Neuron (in vitro differentiated cells): ENCODE measurements at regions not wholly inside any gene's neighbourhood (a gene's known extent, or its start where the extent isn't known, plus 50 kb on each side); places are given as distances from the start of the nearest gene placed in this dataset.
"Not testable (repeated sequence)": the region's sequence is repeated elsewhere in the genome, so short reads cannot be mapped to it uniquely, and the experiment has no call there.

Experiments
- H2AFZ ChIP-seq: one replicate; pipeline ENCODE4 v1.6.1; 2013; ENCODE audit warnings: low read depth, mild to moderate bottlenecking, inconsistent platforms, low read length, moderate library complexity
- H3K27me3 ChIP-seq: one replicate; pipeline ENCODE4 v1.6.1; 2013; ENCODE audit warnings: low read length; ENCODE audit not compliant: insufficient read depth
- H3K36me3 ChIP-seq: one replicate; pipeline ENCODE4 v1.6.1; 2013; ENCODE audit warnings: low read length; ENCODE audit not compliant: insufficient read depth
- H3K4me1 ChIP-seq: one replicate; pipeline ENCODE4 v1.6.1; 2013; ENCODE audit warnings: low read length; ENCODE audit not compliant: insufficient read depth
- H3K4me3 ChIP-seq: 2 replicates; pipeline ENCODE4 v1.5.1; 2013; ENCODE audit warnings: mild to moderate bottlenecking, low read length, moderate library complexity
- H3K9me3 ChIP-seq: one replicate; pipeline ENCODE4 v1.6.1; 2013; ENCODE audit warnings: low read length

GRCh38 chr18:68402784-68403183 lies 312.1 kb downstream of the TMX3 start:
- Histone ChIP-seq H3K36me3 (no peaks in the 10 kb centered on the region), H3K4me1 (no peaks in the 10 kb centered on the region), H3K9me3 (no peaks in the 10 kb centered on the region), H3K4me3 (no peak overlapping the region), H3K27me3 (no peaks in the 10 kb centered on the region), H2AFZ (no peak overlapping the region)

GRCh38 chr18:68400889-68401288 lies 314.0 kb downstream of the TMX3 start:
- no peaks in the 10 kb centered on the region for H3K9me3 ChIP-seq
- no peaks in the 10 kb centered on the region for H3K4me1 ChIP-seq
- no peak overlapping the region for H2AFZ ChIP-seq
- H3K4me3 ChIP-seq = no peak overlapping the region
- no peaks in the 10 kb centered on the region for H3K27me3 ChIP-seq
- no peaks in the 10 kb centered on the region for H3K36me3 ChIP-seq

- H3K4me1 ChIP-seq = no peaks in the 10 kb centered on the region
- no peaks in the 10 kb centered on the region for H3K36me3 ChIP-seq
- no peaks in the 10 kb centered on the region for H3K27me3 ChIP-seq
- no peak overlapping the region for H2AFZ ChIP-seq
- no peak overlapping the region for H3K4me3 ChIP-seq
- peaks cover 3% of the 10 kb centered on the region for H3K9me3 ChIP-seq
Measured at GRCh38 chr18:68399721-68400120, 315.2 kb downstream of the TMX3 start.

DNA sequence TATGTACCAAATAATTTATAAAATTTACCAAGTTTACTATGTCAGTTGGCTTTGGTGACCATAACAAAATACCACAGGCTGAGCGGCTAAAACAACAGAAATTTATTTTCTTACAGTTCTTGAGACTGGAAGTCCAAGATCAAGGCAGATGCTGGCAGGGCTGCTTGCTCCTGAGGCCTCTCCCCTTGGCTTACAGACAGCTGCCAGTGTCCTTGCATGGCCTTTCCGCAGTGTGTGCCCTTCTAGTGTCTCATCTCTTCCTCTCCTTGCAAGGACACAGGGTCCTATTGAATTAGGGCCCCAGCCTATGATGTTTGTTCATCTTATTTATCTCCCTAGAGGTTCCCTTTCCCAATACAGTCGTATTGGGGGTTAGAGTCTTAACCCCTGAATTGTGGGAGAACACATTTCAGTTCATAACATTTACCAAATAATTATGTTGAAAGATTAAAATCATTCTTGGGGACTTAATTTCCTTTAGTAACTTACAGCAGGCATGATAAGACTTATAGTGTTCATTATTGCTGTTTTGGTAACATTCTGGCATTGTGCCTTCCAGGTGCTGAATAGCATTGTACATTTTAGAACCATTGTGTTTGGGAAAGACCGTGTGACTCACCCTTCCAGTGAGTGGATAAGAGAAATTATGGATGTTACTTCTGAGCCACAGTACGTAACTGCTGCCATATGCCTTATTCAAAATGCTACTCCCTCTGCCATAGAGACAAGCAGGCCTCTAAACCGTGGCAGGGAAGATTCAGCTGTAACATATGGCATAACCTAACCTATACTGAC lies 317.5 kb downstream of the TMX3 start:
- peaks cover 4% of the 10 kb centered on the region for H3K9me3 ChIP-seq
- H2AFZ ChIP-seq = no peak overlapping the region
- no peaks in the 10 kb centered on the region for H3K36me3 ChIP-seq
- H3K27me3 ChIP-seq = no peaks in the 10 kb centered on the region
- no peaks in the 10 kb centered on the region for H3K4me1 ChIP-seq
- no peak overlapping the region for H3K4me3 ChIP-seq

DNA sequence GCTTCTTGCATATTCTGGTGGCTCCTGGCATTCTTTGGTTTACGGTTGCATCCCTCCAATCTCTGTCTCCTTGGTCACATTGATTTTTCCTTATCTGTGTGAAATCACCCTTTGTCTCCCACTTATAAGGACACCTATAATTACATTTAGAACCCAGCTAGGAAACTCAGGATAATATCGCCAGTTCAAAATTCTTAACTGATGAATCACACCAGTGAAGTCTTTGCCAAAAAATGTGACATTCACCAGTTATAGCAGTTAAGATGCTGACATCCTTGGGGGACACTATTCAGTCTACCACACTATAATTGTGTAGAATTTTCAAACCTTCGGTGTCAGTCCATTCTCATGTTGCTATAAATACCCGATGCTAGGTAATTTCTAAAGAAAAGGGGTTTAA lies 320.2 kb downstream of the TMX3 start:
- H3K27me3 ChIP-seq = no peaks in the 10 kb centered on the region
- H2AFZ ChIP-seq = no peak overlapping the region
- H3K4me1 ChIP-seq = no peaks in the 10 kb centered on the region
- peaks cover 4% of the 10 kb centered on the region for H3K9me3 ChIP-seq
- no peaks in the 10 kb centered on the region for H3K36me3 ChIP-seq
- no peak overlapping the region for H3K4me3 ChIP-seq

DNA sequence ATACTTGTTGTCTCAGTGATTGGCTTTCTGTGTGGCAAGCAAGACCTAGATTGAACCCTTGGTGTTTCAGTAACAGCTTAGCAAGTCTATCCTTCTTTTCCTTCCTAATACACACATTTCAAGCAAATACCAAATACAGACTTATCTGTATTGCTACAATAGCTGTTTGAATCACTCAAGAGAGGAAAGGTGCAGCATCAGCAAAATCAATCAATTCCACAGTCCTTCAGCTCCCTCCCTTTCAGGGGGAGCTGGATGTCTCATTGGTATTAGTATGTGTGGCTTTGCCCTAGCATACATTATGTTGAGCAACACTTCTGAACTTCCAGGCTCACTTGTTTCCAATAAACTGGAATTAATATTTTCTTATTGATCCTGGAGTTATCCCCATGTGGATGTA lies 323.1 kb downstream of the TMX3 start:
- peaks cover 4% of the 10 kb centered on the region for H3K9me3 ChIP-seq
- no peak overlapping the region for H2AFZ ChIP-seq
- H3K4me3 ChIP-seq = no peak overlapping the region
- no peaks in the 10 kb centered on the region for H3K4me1 ChIP-seq
- no peaks in the 10 kb centered on the region for H3K27me3 ChIP-seq
- H3K36me3 ChIP-seq = no peaks in the 10 kb centered on the region

DNA sequence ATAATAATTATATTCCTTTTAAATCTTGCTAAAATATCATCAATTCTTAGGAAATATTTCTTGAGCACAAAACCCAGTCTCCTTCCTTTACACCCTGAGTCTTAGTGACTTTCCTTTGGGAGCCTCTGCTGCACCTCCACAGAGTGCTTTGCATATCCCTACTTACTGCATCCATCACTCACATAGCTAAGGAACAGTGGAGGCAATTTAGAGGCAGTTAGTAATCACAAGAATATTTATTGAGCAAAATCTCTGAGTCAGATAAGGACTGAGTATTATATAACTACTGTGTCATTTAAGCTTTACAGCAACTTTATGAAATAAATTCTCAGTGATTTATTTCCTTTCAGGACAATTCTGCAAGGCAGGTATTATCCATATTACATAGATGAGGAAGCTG lies 327.7 kb downstream of the TMX3 start:
- no peak overlapping the region for H2AFZ ChIP-seq
- no peaks in the 10 kb centered on the region for H3K4me1 ChIP-seq
- no peaks in the 10 kb centered on the region for H3K9me3 ChIP-seq
- H3K4me3 ChIP-seq = no peak overlapping the region
- no peaks in the 10 kb centered on the region for H3K36me3 ChIP-seq
- no peaks in the 10 kb centered on the region for H3K27me3 ChIP-seq

- not testable (repeated sequence) for H3K4me1 ChIP-seq, H3K9me3 ChIP-seq, H3K27me3 ChIP-seq, H3K4me3 ChIP-seq, H3K36me3 ChIP-seq, H2AFZ ChIP-seq
Measured at GRCh38 chr18:68383979-68384378, 330.9 kb downstream of the TMX3 start.

GRCh38 chr18:68376926-68377325 lies 338.0 kb downstream of the TMX3 start:
- Histone ChIP-seq H3K4me1 (no peaks in the 10 kb centered on the region), H3K4me3 (no peak overlapping the region)

GRCh38 chr18:68362907-68363306 lies 352.0 kb downstream of the TMX3 start:
- H2AFZ ChIP-seq = no peak overlapping the region
- no peak overlapping the region for H3K4me3 ChIP-seq
- H3K4me1 ChIP-seq = no peaks in the 10 kb centered on the region
- H3K36me3 ChIP-seq = no peaks in the 10 kb centered on the region
- no peaks in the 10 kb centered on the region for H3K27me3 ChIP-seq
- H3K9me3 ChIP-seq = no peaks in the 10 kb centered on the region

More at GRCh38 chr18:68376926-68377325, 338.0 kb downstream of the TMX3 start:
- no peaks in the 10 kb centered on the region for H3K36me3 ChIP-seq
- H3K27me3 ChIP-seq = no peaks in the 10 kb centered on the region
- no peaks in the 10 kb centered on the region for H3K9me3 ChIP-seq
- H2AFZ ChIP-seq = no peak overlapping the region

DNA sequence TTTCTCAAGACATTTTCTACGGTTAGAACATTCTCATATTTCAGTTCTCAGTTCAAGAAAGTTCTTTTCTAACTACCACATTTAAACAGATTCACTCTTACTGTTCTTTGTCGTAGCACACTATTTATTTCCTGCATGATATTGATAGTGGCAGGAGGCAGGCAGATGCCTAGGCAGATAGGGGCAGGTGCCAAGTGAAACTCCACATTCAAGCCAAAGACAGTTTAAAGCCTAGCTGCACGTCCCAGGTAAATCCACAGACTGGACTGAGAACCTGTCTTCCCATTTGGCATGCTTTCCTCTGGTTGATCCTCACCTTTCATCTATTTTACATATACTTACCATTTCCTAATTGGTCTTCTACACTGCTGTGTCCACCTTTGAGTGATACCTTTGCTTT lies 359.3 kb downstream of the TMX3 start:
- Histone ChIP-seq H2AFZ (no peak overlapping the region), H3K4me1 (no peaks in the 10 kb centered on the region), H3K9me3 (peaks cover 8% of the 10 kb centered on the region), H3K27me3 (no peaks in the 10 kb centered on the region), H3K4me3 (no peak overlapping the region), H3K36me3 (no peaks in the 10 kb centered on the region)

DNA sequence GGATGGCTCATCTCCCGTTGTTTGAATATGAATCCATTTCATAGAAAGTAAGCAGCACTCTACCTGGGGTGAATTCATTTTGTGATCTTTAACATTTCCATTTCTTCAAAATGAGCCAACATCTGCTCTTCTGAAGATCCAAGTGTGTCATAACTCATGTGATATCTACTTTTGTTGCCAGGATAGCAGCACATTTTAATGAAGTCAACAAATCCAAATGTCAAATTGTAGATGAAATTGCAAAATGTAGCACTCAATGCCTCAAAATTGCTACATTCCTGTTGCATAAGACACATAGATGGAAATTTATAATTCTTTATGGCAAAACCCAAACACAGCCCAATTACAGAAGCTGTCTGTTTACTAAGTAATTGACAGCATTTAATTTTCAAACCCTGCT lies 360.7 kb downstream of the TMX3 start:
- Histone ChIP-seq H3K36me3 (no peaks in the 10 kb centered on the region), H3K4me1 (no peaks in the 10 kb centered on the region), H3K9me3 (peaks cover 8% of the 10 kb centered on the region), H3K27me3 (no peaks in the 10 kb centered on the region), H3K4me3 (no peak overlapping the region), H2AFZ (no peak overlapping the region)

GRCh38 chr18:68342039-68342659 lies 372.8 kb downstream of the TMX3 start:
- Histone ChIP-seq H2AFZ (peak overlapping the region; percentile 44), H3K9me3 (no peaks in the 10 kb centered on the region), H3K27me3 (no peaks in the 10 kb centered on the region), H3K36me3 (no peaks in the 10 kb centered on the region), H3K4me3 (no peak overlapping the region), H3K4me1 (peaks cover 8% of the 10 kb centered on the region)

- no peak overlapping the region for H2AFZ ChIP-seq
- no peaks in the 10 kb centered on the region for H3K27me3 ChIP-seq
- H3K36me3 ChIP-seq = no peaks in the 10 kb centered on the region
- H3K4me3 ChIP-seq = no peak overlapping the region
- peaks cover 8% of the 10 kb centered on the region for H3K4me1 ChIP-seq
- no peaks in the 10 kb centered on the region for H3K9me3 ChIP-seq
Measured at GRCh38 chr18:68340606-68341005, 374.3 kb downstream of the TMX3 start.
